Caki2 (cell line): ENCODE measurements at regions not wholly inside any gene's neighbourhood (a gene's known extent, or its start where the extent isn't known, plus 50 kb on each side); places are given as distances from the start of the nearest gene placed in this dataset.

Source experiments
- DNase-seq: peaks from one replicate; pipeline ENCODE4 v3.0.0-alpha.2; 2015; ENCODE audit warnings: low read depth
- in situ Hi-C: cut with HindIII; loops from 2 replicates; pipeline ENCODE4 v1.10.0; 2016; ENCODE audit warnings: low sequenced_read_pairs, low pct_unique_long_range_greater_than_20kb, mixed read lengths

DNA sequence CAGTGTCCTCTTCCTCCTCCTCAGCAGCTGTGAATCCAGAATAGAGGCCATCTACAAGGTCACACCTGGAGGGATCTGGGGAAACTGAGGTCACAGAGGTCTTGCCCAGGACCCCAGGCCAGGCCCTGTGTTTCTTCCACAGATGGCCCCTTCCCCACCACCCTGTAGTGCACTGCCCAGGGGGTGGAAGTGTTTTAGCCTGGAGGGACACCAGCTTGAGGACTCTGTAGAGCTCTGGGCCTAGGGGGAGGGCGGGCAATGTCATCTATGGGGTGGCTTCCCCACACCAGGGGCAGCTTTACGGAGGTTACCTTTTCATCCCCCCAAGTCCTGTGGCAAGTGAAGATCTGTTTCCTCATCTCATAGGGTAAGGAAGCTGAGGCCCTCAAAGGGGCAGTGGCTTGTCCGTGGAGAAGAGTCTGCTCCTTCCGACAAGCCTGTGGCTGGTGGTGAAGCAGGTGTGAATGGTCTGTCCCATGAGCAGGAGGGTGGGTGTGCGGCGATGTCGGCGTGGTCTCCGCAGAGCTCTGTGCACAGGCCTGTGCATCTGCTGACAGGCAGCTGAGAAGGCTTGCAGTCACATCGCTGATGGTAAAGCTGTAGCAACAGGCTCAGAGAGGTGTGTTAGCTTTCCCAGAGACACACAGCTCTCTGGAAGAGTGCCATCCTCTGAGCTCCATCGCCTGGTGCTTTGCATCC is 74.1 kb upstream of the WNT7B start:
- in situ Hi-C loops = no loop called here
- DNase-seq = no peak

DNA sequence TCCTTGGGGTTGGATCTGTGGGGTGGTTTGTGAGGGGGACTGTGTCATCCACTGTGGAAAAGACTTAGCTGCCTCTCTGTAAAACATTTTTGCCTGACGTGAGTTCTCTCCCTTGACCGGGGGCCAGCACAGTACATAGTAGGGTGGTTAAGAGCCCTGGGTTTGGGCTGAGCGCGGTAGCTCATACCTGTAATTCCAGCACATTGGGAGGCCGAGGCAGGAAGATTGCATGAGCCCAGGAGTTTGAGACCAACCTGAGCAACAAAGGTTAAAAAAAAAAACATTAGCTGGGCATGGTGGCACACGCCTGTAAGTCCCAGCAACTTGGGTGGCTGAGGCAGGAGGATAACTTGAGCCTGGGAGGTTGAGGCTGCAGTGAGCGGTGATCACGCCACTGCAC is 74.7 kb upstream of the WNT7B start:
- DNase-seq = no peak
- in situ Hi-C loops = no loop called here

- no peak for DNase-seq
Observed at GRCh38 chr22:46052331-46052771, 75.4 kb upstream of the WNT7B start.

GRCh38 chr22:46052801-46053562 is 76.0 kb upstream of the WNT7B start:
- in situ Hi-C loops = no loop called here
- peak; percentile 75 for DNase-seq

More at GRCh38 chr22:46052331-46052771, 75.4 kb upstream of the WNT7B start:
- in situ Hi-C loops = no loop called here

DNA sequence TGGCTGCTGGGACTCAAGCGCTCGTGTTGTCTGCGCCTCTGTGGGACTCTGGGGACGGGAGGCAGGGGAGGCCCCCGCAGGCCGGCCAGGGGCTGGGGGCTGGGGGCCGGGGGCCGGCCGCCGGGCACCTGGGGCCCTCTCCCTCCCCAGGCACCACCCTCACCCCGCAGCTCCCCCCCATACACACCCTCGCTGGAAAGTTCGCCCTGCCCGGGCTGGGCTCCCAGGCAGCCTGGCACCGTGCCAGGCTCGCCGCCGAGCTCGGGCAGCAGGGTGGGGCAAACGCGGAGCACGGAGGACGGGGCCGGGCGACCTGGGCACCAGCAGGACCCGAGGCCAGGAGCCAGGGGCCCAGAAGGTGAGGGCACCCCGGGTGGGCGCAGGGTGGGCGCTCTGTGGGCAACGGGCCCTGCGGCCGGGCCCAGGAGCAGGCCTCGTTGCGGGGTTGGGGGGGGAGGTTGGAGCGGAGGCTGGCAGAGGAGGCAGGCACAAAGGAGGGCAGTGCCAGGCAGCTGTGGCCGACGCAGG is 76.7 kb upstream of the WNT7B start:
- DNase-seq = peak; percentile 79

DNA sequence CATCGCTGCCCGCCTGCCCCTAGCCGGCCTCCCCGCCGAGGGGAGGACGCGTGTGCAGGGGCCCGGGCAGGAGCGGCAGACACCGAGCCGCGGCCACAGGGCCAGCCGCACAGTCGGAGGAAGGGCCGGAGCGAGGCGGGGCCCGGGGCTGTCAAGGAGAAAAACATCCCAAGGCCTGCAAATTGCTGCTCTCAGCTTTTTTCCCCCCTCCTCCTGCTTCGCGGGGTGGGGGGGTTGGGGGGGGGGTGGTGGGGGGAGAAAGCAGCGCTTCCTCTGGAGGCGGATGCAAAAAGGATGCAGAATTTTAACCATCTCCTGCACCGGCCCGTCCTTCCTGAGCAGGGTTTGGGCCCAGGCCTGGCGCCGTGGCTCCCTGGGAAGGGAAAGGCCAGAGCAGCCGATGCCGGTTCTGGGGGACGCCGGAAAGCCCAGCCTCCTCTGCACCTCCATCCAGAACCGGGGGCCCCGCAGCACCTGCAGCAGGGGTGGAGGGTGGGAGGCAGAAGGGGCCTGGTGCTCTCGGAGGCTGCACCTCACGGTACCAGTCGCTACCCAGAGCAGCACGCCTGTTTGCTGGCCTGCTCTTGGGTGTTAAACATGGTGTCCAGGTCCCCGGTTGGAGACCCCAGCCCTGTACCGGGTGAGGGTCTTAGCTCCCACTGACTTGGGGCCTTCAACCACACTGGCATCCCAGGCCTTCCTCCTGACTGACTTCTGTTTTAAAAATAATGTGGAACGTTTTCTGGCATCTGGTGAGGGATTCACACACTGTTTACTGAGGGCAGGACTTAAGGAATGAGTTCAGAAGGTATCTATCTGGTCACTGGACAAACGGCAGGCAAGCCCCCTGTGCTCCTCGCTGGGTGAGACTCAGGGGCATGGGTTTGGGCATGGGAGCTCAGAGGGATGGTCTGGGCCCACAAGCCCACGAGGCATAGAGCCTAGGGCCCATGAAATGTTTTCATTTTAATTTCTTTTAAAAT is 77.4 kb upstream of the WNT7B start:
- in situ Hi-C loops = no loop called here
- peak; percentile 82 for DNase-seq

More for the DNA sequence above, 76.7 kb upstream of the WNT7B start:
- in situ Hi-C loops = no loop called here

GRCh38 chr22:46055181-46055875 is 78.4 kb upstream of the WNT7B start:
- no peak for DNase-seq

GRCh38 chr22:46055911-46056545 is 79.1 kb upstream of the WNT7B start:
- DNase-seq = no peak
- in situ Hi-C loops = no loop called here

More at GRCh38 chr22:46055181-46055875, 78.4 kb upstream of the WNT7B start:
- in situ Hi-C loops = no loop called here

DNA sequence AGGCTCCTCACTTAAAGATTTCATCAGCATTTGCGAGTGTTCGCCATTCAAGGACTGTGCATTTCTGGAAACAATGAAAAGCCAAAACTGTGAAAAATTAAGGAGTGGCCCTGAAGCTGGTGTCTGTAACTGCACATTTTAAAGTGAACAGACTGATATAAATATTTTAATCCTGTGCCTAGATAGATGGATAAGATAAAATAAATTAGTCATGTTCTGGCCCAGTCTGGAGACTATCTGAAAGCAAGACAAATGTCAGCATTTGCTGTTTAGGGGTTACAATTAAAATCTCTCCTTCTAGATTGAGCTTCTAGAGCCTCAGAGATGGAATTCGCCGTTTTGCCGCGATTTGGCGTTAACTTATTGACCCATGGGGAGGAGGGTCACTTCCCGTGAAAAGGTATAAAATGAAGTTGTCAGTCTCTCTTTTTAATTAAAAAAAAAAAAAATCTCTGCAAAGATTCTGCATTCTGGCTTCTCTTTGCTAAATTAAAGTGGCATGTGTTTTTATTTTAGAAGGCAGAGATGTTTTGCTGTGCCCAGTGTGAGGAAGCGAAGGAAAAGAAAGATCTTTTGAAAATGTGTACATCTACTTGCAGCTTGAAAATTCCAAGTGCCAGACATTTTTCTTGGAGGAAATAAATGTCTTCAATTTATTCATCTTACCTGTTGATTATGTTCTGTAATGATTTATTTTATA is 79.7 kb upstream of the WNT7B start:
- DNase-seq = no peak
- in situ Hi-C loops = no loop called here

DNA sequence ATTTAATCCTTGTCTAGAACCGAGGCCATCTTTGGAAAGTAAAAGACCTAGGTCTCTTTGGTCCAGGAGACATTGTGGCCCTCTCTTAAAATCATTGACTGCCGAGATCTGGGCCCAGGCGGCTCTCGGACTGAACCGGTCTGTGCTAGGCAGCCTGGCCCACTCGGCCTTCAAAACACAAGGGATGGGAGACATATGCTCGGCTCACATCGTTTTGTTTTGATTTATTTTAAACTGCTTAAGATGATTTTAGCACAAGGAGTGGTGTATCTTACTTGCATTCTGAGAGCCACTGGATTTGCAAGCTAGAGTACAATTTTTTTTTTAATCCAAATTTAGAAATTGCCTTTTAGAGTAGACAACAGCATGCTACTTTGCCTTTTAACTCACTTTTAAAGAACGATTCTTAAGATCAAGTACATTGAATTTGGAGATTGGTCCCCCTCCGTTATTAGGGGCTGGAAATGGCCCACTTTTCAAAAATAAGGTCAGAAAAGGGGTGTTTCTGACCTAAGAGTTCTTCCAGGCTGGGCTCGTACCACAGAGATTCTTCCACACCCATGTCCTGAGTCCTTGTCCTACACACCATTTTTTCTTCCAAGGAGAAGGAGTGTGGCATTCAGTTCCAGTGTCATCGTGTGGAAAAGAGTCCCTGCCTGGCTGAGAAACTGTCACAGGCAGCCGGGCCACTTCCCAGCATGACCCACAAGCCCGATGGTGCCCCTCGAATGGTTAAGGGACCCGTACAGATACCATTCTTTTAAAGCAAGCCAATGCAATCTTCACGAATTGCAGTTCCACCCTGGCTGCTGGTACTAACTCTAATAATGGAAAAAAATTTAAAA is 80.5 kb upstream of the WNT7B start:
- in situ Hi-C loops = no loop called here
- DNase-seq = no peak

DNA sequence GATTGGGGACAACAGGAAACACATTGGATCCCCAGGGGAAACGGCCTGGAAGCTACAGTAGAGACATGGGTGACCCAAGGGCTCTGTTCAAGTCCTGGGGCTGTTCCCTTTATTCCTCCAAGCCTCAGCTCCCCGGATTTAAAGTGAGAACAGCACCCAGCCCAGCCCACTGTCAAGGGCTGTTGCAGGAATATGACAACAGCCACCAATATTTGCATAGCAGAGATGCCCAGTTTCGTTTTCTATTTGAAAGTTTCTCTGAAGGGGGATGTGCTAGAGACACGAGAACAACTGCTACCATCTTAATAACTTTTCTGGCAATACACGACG is 81.1 kb upstream of the WNT7B start:
- no peak for DNase-seq
- in situ Hi-C loops = no loop called here

GRCh38 chr22:46058591-46059519 is 81.9 kb upstream of the WNT7B start:
- DNase-seq = no peak
- in situ Hi-C loops = no loop called here

DNA sequence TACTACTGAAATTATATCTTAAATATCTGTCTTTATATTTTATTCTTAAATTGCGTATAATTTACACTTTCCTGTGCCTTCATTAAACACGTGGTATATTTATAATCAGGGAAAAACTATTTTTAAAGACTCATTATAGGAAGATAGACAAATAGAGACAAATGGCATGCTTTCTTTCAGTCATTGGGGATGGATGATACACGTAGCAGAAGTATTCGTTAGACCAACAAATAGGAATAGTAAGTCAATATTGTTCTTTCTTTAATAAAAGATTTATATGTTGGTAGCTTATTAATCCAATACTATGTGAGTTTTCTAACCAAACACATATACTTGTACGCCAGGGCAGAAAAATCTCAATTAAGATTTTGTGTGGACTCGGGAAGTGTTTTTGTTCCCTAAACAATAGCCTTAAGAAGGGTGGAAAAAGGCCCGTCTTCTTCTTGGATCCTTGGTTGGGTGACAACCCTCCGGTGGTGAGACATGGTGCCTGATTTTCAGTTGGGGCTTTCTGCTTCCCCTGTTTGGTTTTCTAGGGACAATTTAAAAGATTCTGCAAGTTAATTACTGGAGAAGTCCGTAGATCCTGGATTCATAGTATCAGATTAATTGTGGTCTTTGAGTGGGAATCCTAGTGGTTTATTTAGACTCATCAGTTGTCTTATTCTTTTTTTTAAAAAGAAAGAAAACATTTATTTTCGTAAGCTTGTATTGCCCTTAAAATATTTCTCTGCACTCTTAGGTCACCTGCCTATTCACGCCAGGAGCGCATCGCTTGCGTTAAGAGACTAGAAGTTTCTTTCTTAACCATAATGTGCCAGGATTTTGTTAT is 83.5 kb upstream of the WNT7B start:
- no peak for DNase-seq
- in situ Hi-C loops = no loop called here

- no peak for DNase-seq
- in situ Hi-C loops = no loop called here
Observed at GRCh38 chr22:46061124-46061500, 84.2 kb upstream of the WNT7B start.
